HG02610 (cell line): ENCODE measurements at regions not wholly inside any gene's neighbourhood (a gene's known extent, or its start where the extent isn't known, plus 50 kb on each side); places are given as distances from the start of the nearest gene placed in this dataset.
"Not testable (repeated sequence)": the region's sequence is repeated elsewhere in the genome, so short reads cannot be mapped to it uniquely, and the experiment has no call there.

ENCODE experiments used
- ATAC-seq: cut with Tn5 transposase; IDR thresholded peaks from one replicate; pipeline ENCODE4 v1.9.1; 2021; ENCODE audit warnings: mild to moderate bottlenecking, moderate library complexity; ENCODE audit not compliant: unreplicated experiment

- ATAC-seq: no peak
Measured at GRCh38 chr13:26896986-26897668, 136.5 kb upstream of the GPR12 start.

GRCh38 chr13:26895808-26896466 is 135.4 kb upstream of the GPR12 start:
- no peak for ATAC-seq

GRCh38 chr13:26895081-26895807 is 134.7 kb upstream of the GPR12 start:
- ATAC-seq: no peak

GRCh38 chr13:26888632-26889031 is 128.0 kb upstream of the GPR12 start:
- ATAC-seq: no peak

- no peak for ATAC-seq
Measured at GRCh38 chr13:26887594-26887993, 127.0 kb upstream of the GPR12 start.

- no peak for ATAC-seq
Measured at GRCh38 chr13:26883613-26884257, 123.1 kb upstream of the GPR12 start.

GRCh38 chr13:26882731-26883130 is 122.1 kb upstream of the GPR12 start:
- ATAC-seq: no peak

- no peak for ATAC-seq
Measured at GRCh38 chr13:26881154-26881553, 120.6 kb upstream of the GPR12 start.

GRCh38 chr13:26880735-26881134 is 120.1 kb upstream of the GPR12 start:
- no peak for ATAC-seq

- no peak for ATAC-seq
Measured at GRCh38 chr13:26878438-26878837, 117.9 kb upstream of the GPR12 start.

GRCh38 chr13:26873386-26873698 is 112.8 kb upstream of the GPR12 start:
- no peak for ATAC-seq

GRCh38 chr13:26872525-26873385 is 112.2 kb upstream of the GPR12 start:
- ATAC-seq: no peak

GRCh38 chr13:26867451-26868091 is 107.0 kb upstream of the GPR12 start:
- ATAC-seq: no peak

GRCh38 chr13:26864576-26864975 is 104.0 kb upstream of the GPR12 start:
- no peak for ATAC-seq

GRCh38 chr13:26861941-26862340 is 101.4 kb upstream of the GPR12 start:
- ATAC-seq: no peak

GRCh38 chr13:26855921-26856320 is 95.3 kb upstream of the GPR12 start:
- no peak for ATAC-seq

GRCh38 chr13:26855071-26855470 is 94.5 kb upstream of the GPR12 start:
- no peak for ATAC-seq

GRCh38 chr13:26853323-26853722 is 92.7 kb upstream of the GPR12 start:
- no peak for ATAC-seq

GRCh38 chr13:26847281-26847680 is 86.7 kb upstream of the GPR12 start:
- no peak for ATAC-seq

- ATAC-seq: not testable (repeated sequence)
Measured at GRCh38 chr13:26845063-26845462, 84.5 kb upstream of the GPR12 start.
